NCI-H1105 treated with DMSO at 0.1 percent for 48 hours (cell line): ENCODE measurements at regions not wholly inside any gene's neighbourhood (a gene's known extent, or its start where the extent isn't known, plus 50 kb on each side); places are given as distances from the start of the nearest gene placed in this dataset.
A peak's percentile ranks its signal among the peaks of the same experiment; 100 is the strongest.

ENCODE experiments used
- DNase-seq: peaks from one replicate; lab custom pipeline; 2025; lab: John Stamatoyannopoulos, UW

GRCh38 chr11:92703449-92703830, 266.0 kb upstream of the MTNR1B start:
- no peak for DNase-seq

DNA sequence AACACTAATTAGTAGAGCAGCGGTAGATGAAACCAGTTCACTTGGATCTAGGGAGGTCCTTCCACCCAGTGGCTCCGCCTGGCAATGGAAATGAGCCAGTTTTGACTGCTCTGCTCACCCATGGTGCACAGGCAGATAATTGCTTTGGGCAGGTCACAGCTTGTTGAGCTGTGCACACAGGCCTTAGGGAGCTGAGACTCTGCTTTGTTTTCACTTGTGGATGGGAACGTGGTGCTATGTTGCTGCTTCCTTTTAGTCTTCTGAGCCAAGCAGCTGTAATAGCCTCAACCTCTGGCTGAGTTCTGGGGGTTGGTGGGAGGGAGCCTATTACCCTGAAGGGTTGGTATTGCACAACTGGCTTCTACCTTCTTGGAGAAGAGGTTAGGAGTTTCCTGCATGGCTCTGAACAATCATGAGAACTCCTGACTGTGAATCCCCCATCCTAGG, 262.3 kb upstream of the MTNR1B start:
- DNase-seq = peak; percentile 99

DNA sequence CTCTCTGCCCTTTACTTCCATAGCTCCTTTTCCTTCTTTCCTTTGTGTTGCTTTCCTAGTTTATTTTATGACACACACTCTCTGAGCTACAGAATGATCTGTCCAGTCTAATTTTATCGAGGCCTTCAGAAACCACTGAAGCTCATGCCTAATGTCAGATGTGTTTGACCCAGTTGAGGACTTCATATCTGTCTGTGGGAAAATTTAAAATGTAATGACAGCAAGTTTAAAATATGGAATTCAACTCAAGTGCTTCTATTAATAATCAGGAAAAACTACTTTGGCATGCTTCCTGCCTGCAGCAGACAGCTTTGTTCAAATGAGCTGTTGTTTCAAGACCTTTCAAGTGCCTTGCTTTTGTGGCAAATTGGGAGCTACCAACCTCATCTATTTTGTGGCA, 261.8 kb upstream of the MTNR1B start:
- peak; percentile 80 for DNase-seq

DNA sequence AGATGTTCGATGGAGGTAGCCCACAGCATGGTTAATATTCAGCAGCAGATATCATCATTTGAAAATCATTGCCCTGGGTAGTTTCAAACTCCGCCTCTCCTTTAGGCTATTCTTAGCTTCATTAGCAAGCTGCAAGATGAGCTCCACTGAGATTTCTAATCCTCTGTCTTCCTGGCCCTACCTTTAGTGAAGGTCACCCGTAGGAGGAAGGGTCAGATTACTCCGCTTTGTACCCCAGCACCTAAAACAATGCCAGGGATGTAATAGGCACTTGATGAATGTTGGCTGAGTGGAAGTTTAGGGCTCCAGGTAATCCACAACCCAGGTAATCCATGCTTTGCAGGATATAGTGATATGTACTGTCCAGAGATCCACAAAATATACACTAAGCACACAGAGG, 260.1 kb upstream of the MTNR1B start:
- DNase-seq = no peak

- no peak for DNase-seq
Observed at GRCh38 chr11:92711926-92712325, 257.5 kb upstream of the MTNR1B start.

- DNase-seq = no peak
Observed at GRCh38 chr11:92714111-92714510, 255.3 kb upstream of the MTNR1B start.

- no peak for DNase-seq
Observed at GRCh38 chr11:92717240-92717639, 252.2 kb upstream of the MTNR1B start.

GRCh38 chr11:92720385-92720784, 249.1 kb upstream of the MTNR1B start:
- DNase-seq = no peak

DNA sequence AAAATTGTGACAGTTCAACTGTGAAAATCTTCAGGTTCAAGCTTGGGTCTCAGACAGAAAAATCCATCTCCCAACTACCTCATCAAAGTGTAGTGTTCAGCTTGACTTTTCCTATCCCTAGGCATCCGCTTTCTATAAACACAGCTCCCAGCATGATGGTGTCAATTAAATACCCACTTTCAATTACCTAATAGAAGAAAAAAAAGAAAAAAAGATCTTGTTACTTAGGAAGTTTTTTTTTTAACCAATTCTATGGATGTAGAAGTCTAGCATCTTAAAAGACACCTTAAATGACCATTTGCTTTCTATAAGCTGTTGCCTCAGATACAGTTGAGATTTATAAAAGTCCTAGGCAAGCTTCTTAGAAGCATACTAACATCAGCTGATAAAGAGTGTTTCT, 244.1 kb upstream of the MTNR1B start:
- no peak for DNase-seq

DNA sequence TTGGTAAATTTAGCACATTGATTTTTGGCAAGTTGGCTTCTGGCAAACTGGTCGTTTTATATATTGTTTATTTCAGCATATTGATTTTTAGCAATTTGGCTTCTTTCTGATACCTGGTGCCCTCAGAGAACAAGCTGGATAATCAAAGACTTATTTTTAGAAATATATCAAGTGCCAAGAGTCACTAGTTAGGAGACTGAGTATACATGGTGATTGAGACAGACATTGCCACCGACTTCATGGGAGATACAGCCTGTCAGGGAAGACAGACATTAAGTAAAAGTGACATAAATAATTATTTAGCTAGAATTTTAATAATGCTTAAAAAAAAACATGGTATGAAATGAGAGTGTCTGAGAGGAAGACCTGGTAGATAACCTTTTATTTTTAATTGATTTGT, 242.3 kb upstream of the MTNR1B start:
- no peak for DNase-seq

DNA sequence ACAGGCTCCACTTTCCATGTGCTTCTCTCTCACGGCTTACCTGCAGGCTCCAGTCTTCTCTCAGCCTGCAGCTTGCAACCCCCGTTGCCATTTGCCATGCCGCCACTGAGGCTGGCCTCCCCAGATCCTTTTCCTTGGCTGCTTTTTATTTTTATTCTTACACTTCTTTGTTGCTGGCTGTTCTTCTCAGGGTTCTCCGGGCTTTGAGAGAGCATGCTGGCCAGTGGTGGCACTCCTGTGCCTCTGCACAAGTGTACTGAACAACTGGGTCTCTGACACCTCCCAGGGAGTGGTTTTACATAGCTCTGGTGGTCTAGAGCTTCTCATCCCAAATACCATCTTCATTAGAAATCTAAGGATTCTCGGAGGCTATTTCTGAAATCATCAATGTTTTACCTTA, 241.7 kb upstream of the MTNR1B start:
- DNase-seq = no peak

DNA sequence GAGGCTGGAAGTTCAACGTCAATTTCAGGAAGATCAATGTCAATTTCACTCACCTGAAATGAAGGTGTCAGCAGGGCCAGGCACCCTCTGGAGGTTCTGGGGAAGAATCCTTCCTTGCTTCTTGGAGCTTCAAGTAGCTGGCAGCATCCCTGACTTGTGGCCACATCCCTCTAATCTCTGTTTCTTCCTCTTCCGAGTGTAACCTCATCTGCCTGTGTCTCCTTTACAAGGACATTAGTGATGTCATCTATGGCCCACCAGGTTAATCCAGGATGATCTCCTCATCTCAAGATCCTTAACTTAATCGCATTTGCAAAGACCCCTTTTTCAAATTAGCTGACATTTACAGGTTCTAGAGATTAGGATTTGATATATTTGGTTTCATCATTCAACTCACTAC, 240.8 kb upstream of the MTNR1B start:
- no peak for DNase-seq

- DNase-seq = peak; percentile 15
Observed at GRCh38 chr11:92735039-92735438, 234.4 kb upstream of the MTNR1B start.

- no peak for DNase-seq
Observed at GRCh38 chr11:92738276-92738675, 231.2 kb upstream of the MTNR1B start.

GRCh38 chr11:92739041-92739440, 230.4 kb upstream of the MTNR1B start:
- DNase-seq = no peak

- no peak for DNase-seq
Observed at GRCh38 chr11:92739491-92739890, 230.0 kb upstream of the MTNR1B start.

DNA sequence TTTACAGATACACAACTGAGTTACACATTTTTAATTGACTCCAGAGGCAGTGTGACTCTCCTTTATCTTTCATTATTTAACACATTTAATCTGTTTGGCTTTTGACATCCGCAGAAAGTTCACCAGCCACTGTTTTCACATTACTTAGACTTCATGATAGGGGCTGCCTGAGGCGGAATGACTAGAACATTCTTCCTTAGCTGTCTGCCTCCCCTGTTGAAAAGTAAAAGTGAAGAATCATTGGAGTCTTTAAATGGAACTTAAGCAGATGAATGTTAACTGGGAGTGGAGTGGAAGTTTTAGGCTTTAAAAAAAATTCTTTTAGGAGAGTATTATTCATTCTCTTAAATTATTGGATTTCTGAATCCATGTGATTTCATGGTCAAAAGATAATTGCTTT, 229.2 kb upstream of the MTNR1B start:
- DNase-seq = no peak

GRCh38 chr11:92744929-92745585, 224.4 kb upstream of the MTNR1B start:
- peak; percentile 27 for DNase-seq

GRCh38 chr11:92750794-92751193, 218.7 kb upstream of the MTNR1B start:
- DNase-seq = no peak

GRCh38 chr11:92751594-92751993, 217.9 kb upstream of the MTNR1B start:
- no peak for DNase-seq

GRCh38 chr11:92752122-92752521, 217.3 kb upstream of the MTNR1B start:
- DNase-seq = no peak

- no peak for DNase-seq
Observed at GRCh38 chr11:92753161-92753560, 216.3 kb upstream of the MTNR1B start.

GRCh38 chr11:92758241-92758780, 211.1 kb upstream of the MTNR1B start:
- DNase-seq = no peak

GRCh38 chr11:92759571-92760214, 209.8 kb upstream of the MTNR1B start:
- DNase-seq = peak; percentile 20
